HepG2 (cell line): ENCODE measurements at regions not wholly inside any gene's neighbourhood (a gene's known extent, or its start where the extent isn't known, plus 50 kb on each side); places are given as distances from the start of the nearest gene placed in this dataset.

ENCODE experiments used
- ATAC-seq: fragments of 200-7000 bp; cut with Tn5 transposase; 3 replicates; pipeline ENCODE4 v1.9.1; 2020; ENCODE audit warnings: mild to moderate bottlenecking, moderate library complexity
- BruUV-seq: library from RNA; stranded (reverse); fragments of 400-500 nt; replicated peaks from 2 replicates; lab custom pipeline; 2021; lab: Mats Ljungman, UMichigan
- CTCF ChIA-PET: fragments of 300-600 bp; formaldehyde crosslinking; extraction: SDS; loops from one replicate; lab custom pipeline; 2021; ENCODE audit warnings: low total read pairs, inconsistent platforms, low intra/inter-chr PET ratio; lab: Yijun Ruan, JAX
- POLR2A ChIA-PET: fragments of 350-600 bp; sonication (Branson Sonifier 250); formaldehyde crosslinking; loops from one replicate; lab custom pipeline; 2020; ENCODE audit warnings: antibody characterized with exemption, inconsistent platforms; lab: Yijun Ruan, JAX
- DNase-seq: peaks from one replicate; pipeline ENCODE4 v3.0.0-alpha.2; 2015; ENCODE audit warnings: low spot score
- FAIRE-seq: peaks from 3 replicates; lab custom pipeline; 2011; peaks lifted over from hg19 to GRCh38; lab: Jason Lieb, UNC
- H2AFZ ChIP-seq: one replicate; pipeline ENCODE4 v1.6.1; 2011; ENCODE audit warnings: low read length, inconsistent platforms
- H3K27ac ChIP-seq: fragments of 300-600 bp; 3 replicates; pipeline ENCODE4 v1.8.0; 2011; ENCODE audit warnings: mixed run types, mild to moderate bottlenecking, mixed read lengths, low read length, inconsistent platforms; ENCODE audit not compliant: insufficient read depth; ENCODE audit errors: extremely low read length
- H3K27me3 ChIP-seq, 2 experiments: fragments of 200-600 bp in 1 of 2; 2 replicates in 1 of 2; 3 replicates in 1 of 2; pipeline versions ENCODE4 v1.6.0 to v1.8.0; 2011; ENCODE audit warnings: low read length in 2 of 2, mild to moderate bottlenecking in 2 of 2, moderate library complexity in 2 of 2, inconsistent platforms in 1 of 2; ENCODE audit not compliant: insufficient read depth in 2 of 2, control insufficient read depth in 1 of 2
- H3K36me3 ChIP-seq, 2 experiments: fragments of 200-600 bp in 1 of 2; replicated peaks in 1 of 2; 2 replicates in 1 of 2; 3 replicates in 1 of 2; pipeline versions ENCODE4 v1.5.1 to v1.8.0; 2011; ENCODE audit warnings: low read length in 2 of 2, inconsistent platforms in 1 of 2; ENCODE audit not compliant: insufficient read depth in 2 of 2, control insufficient read depth in 1 of 2
- H3K4me1 ChIP-seq: 2 replicates; pipeline ENCODE4 v1.5.1; 2012; ENCODE audit warnings: low read length, inconsistent platforms; ENCODE audit not compliant: insufficient read depth
- H3K4me2 ChIP-seq: 2 replicates; pipeline ENCODE4 v1.6.0; 2011; ENCODE audit warnings: low read depth, low read length, inconsistent platforms
- H3K4me3 ChIP-seq, 3 experiments: fragments of 200-600 bp in 1 of 3; sonication (generic), shearing (Covaris generic) in 1 of 3; replicated peaks in 1 of 3; 2 replicates each; pipeline ENCODE4 v1.5.1; 2011 to 2016; ENCODE audit warnings: low read length in 3 of 3, inconsistent platforms in 2 of 3, low read depth in 2 of 3, mild to moderate bottlenecking in 2 of 3, control low read depth in 1 of 3, mixed read lengths in 1 of 3; ENCODE audit not compliant: insufficient read depth in 1 of 3
- H3K79me2 ChIP-seq: one replicate; pipeline ENCODE4 v1.6.1; 2011; ENCODE audit warnings: low read length, inconsistent platforms; ENCODE audit not compliant: insufficient read depth
- H3K9ac ChIP-seq: 2 replicates; pipeline ENCODE4 v1.6.0; 2011; ENCODE audit warnings: mild to moderate bottlenecking, low read depth, low read length, inconsistent platforms; ENCODE audit not compliant: insufficient read depth
- H3K9me3 ChIP-seq: 2 replicates; pipeline ENCODE4 v1.5.1; 2012; ENCODE audit warnings: mild to moderate bottlenecking, low read length
- H4K20me1 ChIP-seq: 2 replicates; pipeline ENCODE4 v1.6.0; 2011; ENCODE audit warnings: inconsistent platforms, mild to moderate bottlenecking, low read length, moderate library complexity; ENCODE audit not compliant: insufficient read depth
- DBP ChIP-seq: sonication (generic); formaldehyde crosslinking; IDR thresholded peaks from 2 replicates; pipeline ENCODE4 v1.4.0; 2020; ENCODE audit warnings: missing genetic modification reagents; ENCODE audit errors: not compliant biosample characterization
- HOXD1 ChIP-seq: sonication (generic); formaldehyde crosslinking; IDR thresholded peaks from 2 replicates; pipeline ENCODE4 v1.5.0; 2020; ENCODE audit warnings: missing genetic modification reagents
- IRF9 ChIP-seq: sonication (generic); formaldehyde crosslinking; IDR thresholded peaks from 2 replicates; pipeline ENCODE4 v1.8.0; 2022; ENCODE audit warnings: missing genetic modification reagents, mild to moderate bottlenecking, borderline replicate concordance
- MED1 ChIP-seq: sonication (generic); formaldehyde crosslinking; IDR thresholded peaks from 2 replicates; pipeline ENCODE4 v1.4.0; 2020; ENCODE audit warnings: missing genetic modification reagents
- MLX ChIP-seq: IDR thresholded peaks from 2 replicates; pipeline ENCODE4 v1.6.1; 2016
- SNAPC4 ChIP-seq: sonication (generic); formaldehyde crosslinking; IDR thresholded peaks from 2 replicates; pipeline ENCODE4 v1.4.0; 2020; ENCODE audit warnings: mild to moderate bottlenecking, missing genetic modification reagents
- SSRP1 ChIP-seq: IDR thresholded peaks from 2 replicates; pipeline ENCODE4 v1.6.1; 2016; ENCODE audit warnings: control low read depth
- TEF ChIP-seq: sonication (generic); formaldehyde crosslinking; IDR thresholded peaks from 2 replicates; pipeline ENCODE4 v1.5.0; 2020; ENCODE audit warnings: missing genetic modification reagents
- TRIM24 ChIP-seq: sonication (generic); formaldehyde crosslinking; IDR thresholded peaks from 2 replicates; pipeline ENCODE4 v1.8.0; 2022; ENCODE audit warnings: mild to moderate bottlenecking, missing genetic modification reagents
- ZFP1 ChIP-seq: IDR thresholded peaks from 2 replicates; pipeline ENCODE4 v1.6.1; 2016
- ZNF430 ChIP-seq: sonication (generic); formaldehyde crosslinking; IDR thresholded peaks from 2 replicates; pipeline ENCODE4 v1.9.0; 2021; ENCODE audit warnings: mild to moderate bottlenecking, missing genetic modification reagents
- ZNF552 ChIP-seq: sonication (generic); formaldehyde crosslinking; IDR thresholded peaks from 2 replicates; pipeline ENCODE4 v1.9.0; 2022; ENCODE audit warnings: missing genetic modification reagents, mild to moderate bottlenecking, borderline replicate concordance
- WGBS: methylation state at CpG from one replicate; pipeline ENCODE4 v1.1.6; 2017; ENCODE audit warnings: low lambda C conversion rate; 5-methylcytosine and 5-hydroxymethylcytosine counted together
- in situ Hi-C: cut with HindIII; loops from 2 replicates; pipeline ENCODE4 v1.10.0; 2017; ENCODE audit warnings: low pct_unique_long_range_greater_than_20kb; ENCODE audit not compliant: extremely low pct_ligation_motif_present
- intact Hi-C: fragments of 100-400 bp; cut with micrococcal nuclease; formaldehyde crosslinking; loops from one replicate; pipeline ENCODE4 v1.10.0; 2022; ENCODE audit not compliant: unreplicated experiment

- no peak overlapping the region for H2AFZ ChIP-seq
- peaks cover 16% of the 10 kb centered on the region for H3K9me3 ChIP-seq
- in situ Hi-C loops, result no loop called here
- H3K27me3 ChIP-seq, result no peaks in the 10 kb centered on the region
- POLR2A ChIA-PET, result no interaction called here
- ATAC-seq (no peak), DNase-seq (no peak), FAIRE-seq (no peak)
- H3K36me3 ChIP-seq, result no peaks in the 10 kb centered on the region
- H3K27ac ChIP-seq, result no peak overlapping the region
- H3K79me2 ChIP-seq, result no peaks in the 10 kb centered on the region
- CTCF ChIA-PET, result no interaction called here
- no TSS peak for BruUV-seq
- no peak overlapping the region for H3K9ac ChIP-seq
- H3K4me1 ChIP-seq, result no peaks in the 10 kb centered on the region
- intact Hi-C loops, result no loop called here
- no peaks in the 10 kb centered on the region for H4K20me1 ChIP-seq
- no peak overlapping the region for H3K4me2 ChIP-seq
- H3K4me3 ChIP-seq, result no peak overlapping the region
- WGBS, result 37% methylated on average over 2 of the region's 2 CpGs
- TF ChIP-seq ZFP1 (CRISPR knock-in tag), result no peak
- TF ChIP-seq MED1, result no peak
- TF ChIP-seq SSRP1 (CRISPR knock-in tag), result no peak
- no peak for TF ChIP-seq TRIM24 (CRISPR knock-in tag)
- TF ChIP-seq IRF9 (CRISPR knock-in tag), result no peak
- TF ChIP-seq TEF (CRISPR knock-in tag), result no peak
- no peak for TF ChIP-seq MLX
- no peak for TF ChIP-seq HOXD1
- no peak for TF ChIP-seq SNAPC4 (CRISPR knock-in tag)
- no peak for TF ChIP-seq DBP
- no peak for TF ChIP-seq ZNF552
- no peak for TF ChIP-seq ZNF430 (CRISPR knock-in tag)
These were observed 73.6 kb upstream of the LSM8 start for GRCh38 chr7:118110178-118110925.
